GM12878 (cell line): ENCODE measurements at regions not wholly inside any gene's neighbourhood (a gene's known extent, or its start where the extent isn't known, plus 50 kb on each side); places are given as distances from the start of the nearest gene placed in this dataset.

Experiments used
- CHD2 ChIP-seq: IDR thresholded peaks from 2 replicates; pipeline ENCODE4 v1.6.1; 2011; ENCODE audit warnings: low read depth, low read length, improper control_type of control experiment, borderline replicate concordance
- CTCF ChIP-seq, 3 experiments: IDR thresholded peaks in 2 of 3; conservative IDR thresholded peaks in 1 of 3; 2 replicates each; pipeline ENCODE4 v1.5.1; 2011; ENCODE audit warnings: low read depth in 3 of 3, low read length in 3 of 3, mild to moderate bottlenecking in 3 of 3, control low read depth in 2 of 3, moderate library complexity in 2 of 3, inconsistent platforms in 1 of 3, mixed read lengths in 1 of 3; ENCODE audit not compliant: control insufficient read depth in 2 of 3, insufficient read depth in 1 of 3; ENCODE audit errors: extremely low read depth in 1 of 3
- POLR2AphosphoS5 ChIP-seq: IDR thresholded peaks from 2 replicates; pipeline ENCODE4 v1.6.1; 2011; ENCODE audit warnings: mild to moderate bottlenecking, low read length, inconsistent platforms

- TF ChIP-seq CTCF (IDR thresholded peaks at IDR 0.05 in 2 of 3, conservative IDR thresholded peaks at IDR 0.05 in 1 of 3; ENCODE audit: control insufficient read depth in 2 of 3, extremely low read depth in 1 of 3, insufficient read depth in 1 of 3, low read depth in 3 of 3, low read length in 3 of 3) (no peak), CHD2 (no peak), POLR2AphosphoS5 (no peak)
Observed at GRCh38 chr3:168459226-168459784, 363.6 kb upstream of the GOLIM4 start.
